HepG2 (cell line): ENCODE measurements at regions not wholly inside any gene's neighbourhood (a gene's known extent, or its start where the extent isn't known, plus 50 kb on each side); places are given as distances from the start of the nearest gene placed in this dataset.

Experiments
- ATF1 ChIP-seq: IDR thresholded peaks from 2 replicates; pipeline ENCODE4 v1.6.1; 2016; ENCODE audit warnings: mild to moderate bottlenecking, control low read depth
- ATF7-NPFF ChIP-seq: sonication (generic); formaldehyde crosslinking; IDR thresholded peaks from 2 replicates; pipeline ENCODE4 v1.8.1; 2023; ENCODE audit warnings: mild to moderate bottlenecking, low read depth, missing genetic modification reagents, moderate library complexity
- CEBPB ChIP-seq: IDR thresholded peaks from 2 replicates; pipeline ENCODE4 v1.6.1; 2011; ENCODE audit warnings: low read depth, low read length, improper control_type of control experiment, borderline replicate concordance
- ETV6 ChIP-seq: sonication (generic); formaldehyde crosslinking; conservative IDR thresholded peaks from 2 replicates; pipeline ENCODE4 v1.4.0; 2020; ENCODE audit warnings: missing genetic modification reagents
- FLYWCH1 ChIP-seq: sonication (generic); formaldehyde crosslinking; IDR thresholded peaks from 2 replicates; pipeline ENCODE4 v1.8.1; 2023; ENCODE audit warnings: mild to moderate bottlenecking, missing genetic modification reagents
- FOXC1 ChIP-seq: sonication (generic); formaldehyde crosslinking; IDR thresholded peaks from 2 replicates; pipeline ENCODE4 v1.8.0; 2022; ENCODE audit warnings: mild to moderate bottlenecking, missing genetic modification reagents, borderline replicate concordance
- HDAC1 ChIP-seq: sonication (generic); formaldehyde crosslinking; IDR thresholded peaks from 2 replicates; pipeline ENCODE4 v1.5.1; 2020; ENCODE audit warnings: mild to moderate bottlenecking, missing genetic modification reagents
- HNF4A ChIP-seq: sonication (generic); formaldehyde crosslinking; IDR thresholded peaks from 2 replicates; pipeline ENCODE4 v1.4.0; 2020; ENCODE audit warnings: missing genetic modification reagents
- HNRNPK ChIP-seq: fragments of 200-400 bp; formaldehyde crosslinking; IDR thresholded peaks from 2 replicates; pipeline ENCODE4 v1.6.1; 2018; ENCODE audit warnings: low read length, low read depth, moderate library complexity, mild to moderate bottlenecking; ENCODE audit not compliant: poor library complexity, severe bottlenecking
- MAFF ChIP-seq: IDR thresholded peaks from 2 replicates; pipeline ENCODE4 v1.6.1; 2011; ENCODE audit warnings: low read depth, low read length, improper control_type of control experiment
- MIER3 ChIP-seq: IDR thresholded peaks from 2 replicates; pipeline ENCODE4 v1.6.1; 2016; ENCODE audit warnings: missing compliant biosample characterization, borderline replicate concordance
- PRMT3 ChIP-seq: sonication (generic); formaldehyde crosslinking; IDR thresholded peaks from 2 replicates; pipeline ENCODE4 v1.8.1; 2022; ENCODE audit warnings: low read depth, mild to moderate bottlenecking, moderate library complexity, missing genetic modification reagents, borderline replicate concordance
- REPIN1 ChIP-seq: sonication (generic); formaldehyde crosslinking; IDR thresholded peaks from 2 replicates; pipeline ENCODE4 v1.8.0; 2022; ENCODE audit warnings: missing genetic modification reagents, low read depth, mild to moderate bottlenecking, borderline replicate concordance
- SCMH1 ChIP-seq: sonication (generic); formaldehyde crosslinking; IDR thresholded peaks from 2 replicates; pipeline ENCODE4 v1.9.0; 2021; ENCODE audit warnings: missing genetic modification reagents, mild to moderate bottlenecking, borderline replicate concordance
- SP4 ChIP-seq: sonication (generic); formaldehyde crosslinking; IDR thresholded peaks from 2 replicates; pipeline ENCODE4 v1.8.1; 2023; ENCODE audit warnings: mild to moderate bottlenecking, missing genetic modification reagents
- SP5 ChIP-seq: IDR thresholded peaks from 2 replicates; pipeline ENCODE4 v1.6.1; 2016; ENCODE audit warnings: low read depth, borderline replicate concordance
- ZBTB38 ChIP-seq: sonication (generic); formaldehyde crosslinking; IDR thresholded peaks from 2 replicates; pipeline ENCODE4 v1.5.1; 2020; ENCODE audit warnings: mild to moderate bottlenecking, missing genetic modification reagents
- ZMYM2 ChIP-seq: sonication (generic); formaldehyde crosslinking; IDR thresholded peaks from 2 replicates; pipeline ENCODE4 v1.8.0; 2022; ENCODE audit warnings: mild to moderate bottlenecking, missing genetic modification reagents
- ZMYM4 ChIP-seq: sonication (generic); formaldehyde crosslinking; IDR thresholded peaks from 2 replicates; pipeline ENCODE4 v1.8.1; 2023; ENCODE audit warnings: mild to moderate bottlenecking, missing genetic modification reagents
- ZNF563 ChIP-seq: sonication (generic); formaldehyde crosslinking; IDR thresholded peaks from 2 replicates; pipeline ENCODE4 v1.8.0; 2022; ENCODE audit warnings: mild to moderate bottlenecking, moderate library complexity, missing genetic modification reagents
- ZNF678 ChIP-seq: sonication (generic); formaldehyde crosslinking; IDR thresholded peaks from 2 replicates; pipeline ENCODE4 v1.4.0; 2020; ENCODE audit warnings: mild to moderate bottlenecking, missing genetic modification reagents
- ZNF737 ChIP-seq: sonication (generic); formaldehyde crosslinking; IDR thresholded peaks from 2 replicates; pipeline ENCODE4 v1.5.0; 2020; ENCODE audit warnings: missing genetic modification reagents, mild to moderate bottlenecking, borderline replicate concordance
- ZNF775 ChIP-seq: sonication (generic); formaldehyde crosslinking; IDR thresholded peaks from 2 replicates; pipeline ENCODE4 v1.4.0; 2020; ENCODE audit warnings: missing genetic modification reagents, mild to moderate bottlenecking, moderate library complexity, borderline replicate concordance
- TF ChIP-seq, protein P1 (sequence below): IDR thresholded peaks from 2 replicates; pipeline ENCODE4 v1.6.1; 2016; ENCODE audit warnings: mild to moderate bottlenecking
- TF ChIP-seq, protein P2 (sequence below): sonication (generic); formaldehyde crosslinking; IDR thresholded peaks from 2 replicates; pipeline ENCODE4 v1.8.0; 2022; ENCODE audit warnings: low read depth, missing genetic modification reagents
- TF ChIP-seq, protein P3 (sequence below): sonication (generic); formaldehyde crosslinking; IDR thresholded peaks from 2 replicates; pipeline ENCODE4 v1.5.0; 2020; ENCODE audit warnings: mild to moderate bottlenecking, missing genetic modification reagents, moderate library complexity
- TF ChIP-seq, protein P4 (sequence below): sonication (generic); formaldehyde crosslinking; IDR thresholded peaks from 2 replicates; pipeline ENCODE4 v1.5.1; 2020; ENCODE audit warnings: missing genetic modification reagents, mild to moderate bottlenecking, borderline replicate concordance

DNA sequence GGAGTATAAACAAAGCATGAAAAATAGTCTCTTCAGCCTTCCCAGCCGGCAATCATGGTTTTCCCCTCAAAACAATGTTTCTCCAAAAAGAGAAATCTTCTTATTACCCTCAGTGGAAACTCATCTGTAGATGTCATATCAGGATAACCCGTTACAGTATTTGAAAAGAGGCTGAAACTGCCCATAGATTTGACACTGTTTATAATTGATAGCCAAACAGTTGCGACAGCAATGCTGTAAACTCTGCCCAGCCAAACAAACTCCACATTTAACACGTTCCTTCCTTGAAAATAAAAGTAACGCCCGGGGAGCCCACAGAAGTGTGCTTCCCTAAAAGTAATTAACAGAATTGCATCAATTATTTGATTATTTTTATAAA lies 201.3 kb upstream of the FOXN3 start (continued):
- TF ChIP-seq HNF4A (CRISPR knock-in tag) (0 out of 2 replicates have a peak, but pooled peaks have one; percentile 8), ZNF775 (CRISPR knock-in tag) (no peak), ZMYM4 (CRISPR knock-in tag) (no peak), PRMT3 (CRISPR knock-in tag) (no peak), ATF7-NPFF (CRISPR knock-in tag) (no peak), CEBPB (peak; percentile 56; the same call in 1 of the 2 replicates), ZNF678 (CRISPR knock-in tag) (no peak), ZMYM2 (CRISPR knock-in tag) (no peak), ETV6 (CRISPR knock-in tag) (no peak), HNRNPK (no peak), SCMH1 (CRISPR knock-in tag) (no peak), FLYWCH1 (CRISPR knock-in tag) (no peak), ZNF737 (CRISPR knock-in tag) (no peak), ZBTB38 (CRISPR knock-in tag) (no peak), ATF1 (CRISPR knock-in tag) (no peak), SP5 (CRISPR knock-in tag) (no peak), ZNF563 (CRISPR knock-in tag) (no peak), MAFF (no peak), MIER3 (no peak), REPIN1 (CRISPR knock-in tag) (no peak), SP4 (CRISPR knock-in tag) (no peak), HDAC1 (CRISPR knock-in tag) (no peak; the same call in 1 of the 2 replicates), FOXC1 (CRISPR knock-in tag) (no peak)
- TF ChIP-seq, protein P1, sequence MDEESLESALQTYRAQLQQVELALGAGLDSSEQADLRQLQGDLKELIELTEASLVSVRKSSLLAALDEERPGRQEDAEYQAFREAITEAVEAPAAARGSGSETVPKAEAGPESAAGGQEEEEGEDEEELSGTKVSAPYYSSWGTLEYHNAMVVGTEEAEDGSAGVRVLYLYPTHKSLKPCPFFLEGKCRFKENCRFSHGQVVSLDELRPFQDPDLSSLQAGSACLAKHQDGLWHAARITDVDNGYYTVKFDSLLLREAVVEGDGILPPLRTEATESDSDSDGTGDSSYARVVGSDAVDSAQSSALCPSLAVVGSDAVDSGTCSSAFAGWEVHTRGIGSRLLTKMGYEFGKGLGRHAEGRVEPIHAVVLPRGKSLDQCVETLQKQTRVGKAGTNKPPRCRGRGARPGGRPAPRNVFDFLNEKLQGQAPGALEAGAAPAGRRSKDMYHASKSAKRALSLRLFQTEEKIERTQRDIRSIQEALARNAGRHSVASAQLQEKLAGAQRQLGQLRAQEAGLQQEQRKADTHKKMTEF = no peak
- TF ChIP-seq, protein P2, sequence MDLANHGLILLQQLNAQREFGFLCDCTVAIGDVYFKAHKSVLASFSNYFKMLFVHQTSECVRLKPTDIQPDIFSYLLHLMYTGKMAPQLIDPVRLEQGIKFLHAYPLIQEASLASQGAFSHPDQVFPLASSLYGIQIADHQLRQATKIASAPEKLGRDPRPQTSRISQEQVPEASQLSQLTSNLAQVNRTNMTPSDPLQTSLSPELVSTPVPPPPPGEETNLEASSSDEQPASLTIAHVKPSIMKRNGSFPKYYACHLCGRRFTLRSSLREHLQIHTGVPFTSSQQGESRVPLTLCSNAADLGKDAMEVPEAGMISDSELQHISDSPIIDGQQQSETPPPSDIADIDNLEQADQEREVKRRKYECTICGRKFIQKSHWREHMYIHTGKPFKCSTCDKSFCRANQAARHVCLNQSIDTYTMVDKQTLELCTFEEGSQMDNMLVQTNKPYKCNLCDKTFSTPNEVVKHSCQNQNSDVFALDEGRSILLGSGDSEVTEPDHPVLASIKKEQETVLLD (CRISPR knock-in tag) = no peak
- TF ChIP-seq, protein P3, sequence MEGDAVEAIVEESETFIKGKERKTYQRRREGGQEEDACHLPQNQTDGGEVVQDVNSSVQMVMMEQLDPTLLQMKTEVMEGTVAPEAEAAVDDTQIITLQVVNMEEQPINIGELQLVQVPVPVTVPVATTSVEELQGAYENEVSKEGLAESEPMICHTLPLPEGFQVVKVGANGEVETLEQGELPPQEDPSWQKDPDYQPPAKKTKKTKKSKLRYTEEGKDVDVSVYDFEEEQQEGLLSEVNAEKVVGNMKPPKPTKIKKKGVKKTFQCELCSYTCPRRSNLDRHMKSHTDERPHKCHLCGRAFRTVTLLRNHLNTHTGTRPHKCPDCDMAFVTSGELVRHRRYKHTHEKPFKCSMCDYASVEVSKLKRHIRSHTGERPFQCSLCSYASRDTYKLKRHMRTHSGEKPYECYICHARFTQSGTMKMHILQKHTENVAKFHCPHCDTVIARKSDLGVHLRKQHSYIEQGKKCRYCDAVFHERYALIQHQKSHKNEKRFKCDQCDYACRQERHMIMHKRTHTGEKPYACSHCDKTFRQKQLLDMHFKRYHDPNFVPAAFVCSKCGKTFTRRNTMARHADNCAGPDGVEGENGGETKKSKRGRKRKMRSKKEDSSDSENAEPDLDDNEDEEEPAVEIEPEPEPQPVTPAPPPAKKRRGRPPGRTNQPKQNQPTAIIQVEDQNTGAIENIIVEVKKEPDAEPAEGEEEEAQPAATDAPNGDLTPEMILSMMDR (CRISPR knock-in tag) = no peak
- TF ChIP-seq, protein P4, sequence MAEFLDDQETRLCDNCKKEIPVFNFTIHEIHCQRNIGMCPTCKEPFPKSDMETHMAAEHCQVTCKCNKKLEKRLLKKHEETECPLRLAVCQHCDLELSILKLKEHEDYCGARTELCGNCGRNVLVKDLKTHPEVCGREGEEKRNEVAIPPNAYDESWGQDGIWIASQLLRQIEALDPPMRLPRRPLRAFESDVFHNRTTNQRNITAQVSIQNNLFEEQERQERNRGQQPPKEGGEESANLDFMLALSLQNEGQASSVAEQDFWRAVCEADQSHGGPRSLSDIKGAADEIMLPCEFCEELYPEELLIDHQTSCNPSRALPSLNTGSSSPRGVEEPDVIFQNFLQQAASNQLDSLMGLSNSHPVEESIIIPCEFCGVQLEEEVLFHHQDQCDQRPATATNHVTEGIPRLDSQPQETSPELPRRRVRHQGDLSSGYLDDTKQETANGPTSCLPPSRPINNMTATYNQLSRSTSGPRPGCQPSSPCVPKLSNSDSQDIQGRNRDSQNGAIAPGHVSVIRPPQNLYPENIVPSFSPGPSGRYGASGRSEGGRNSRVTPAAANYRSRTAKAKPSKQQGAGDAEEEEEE (CRISPR knock-in tag) = no peak
